H1 (cell line): ENCODE measurements at regions not wholly inside any gene's neighbourhood (a gene's known extent, or its start where the extent isn't known, plus 50 kb on each side); places are given as distances from the start of the nearest gene placed in this dataset.
"Not testable (repeated sequence)": the region's sequence is repeated elsewhere in the genome, so short reads cannot be mapped to it uniquely, and the experiment has no call there.

ENCODE experiments used
- CTCF ChIA-PET: fragments of 300-600 bp; sonication (Branson Sonifier 250); formaldehyde crosslinking; loops from one replicate; lab custom pipeline; 2021; ENCODE audit not compliant: partially characterized antibody; lab: Charles Lee
- POLR2A ChIA-PET: fragments of 300-600 bp; sonication (Branson Sonifier 250); formaldehyde crosslinking; loops from one replicate; lab custom pipeline; 2021; ENCODE audit warnings: inconsistent platforms; ENCODE audit not compliant: partially characterized antibody; lab: Charles Lee
- DNase-seq, 2 experiments: peaks; one replicate each; pipeline versions ENCODE4 v3.0.0 to v3.0.0-alpha.2; 2010 to 2022; ENCODE audit warnings: low spot score in 2 of 2, low read depth in 1 of 2, mixed read lengths in 1 of 2
- FAIRE-seq: peaks from 2 replicates; lab custom pipeline; 2011; peaks lifted over from hg19 to GRCh38; lab: Jason Lieb, UNC
- H2AFZ ChIP-seq: 2 replicates; pipeline ENCODE4 v1.8.1; 2012; ENCODE audit warnings: low read length, inconsistent platforms
- H2AK5ac ChIP-seq: 2 replicates; pipeline ENCODE4 v1.6.1; 2013; ENCODE audit warnings: low read depth, low read length
- H2BK120ac ChIP-seq: replicated peaks from 2 replicates; pipeline ENCODE3; 2013; ENCODE audit warnings: low read depth, low read length, inconsistent platforms
- H2BK12ac ChIP-seq: 2 replicates; pipeline ENCODE4 v1.6.1; 2013; ENCODE audit warnings: low read depth, low read length
- H2BK15ac ChIP-seq: 2 replicates; pipeline ENCODE4 v1.6.1; 2013; ENCODE audit warnings: low read length
- H2BK20ac ChIP-seq: 2 replicates; pipeline ENCODE4 v1.6.1; 2013; ENCODE audit warnings: low read length
- H2BK5ac ChIP-seq: 2 replicates; pipeline ENCODE4 v1.6.1; 2013; ENCODE audit warnings: low read depth, low read length
- H3K14ac ChIP-seq: 2 replicates; pipeline ENCODE4 v1.6.1; 2013; ENCODE audit warnings: inconsistent platforms; ENCODE audit not compliant: insufficient read length
- H3K18ac ChIP-seq: 2 replicates; pipeline ENCODE4 v1.6.1; 2013; ENCODE audit warnings: low read length; ENCODE audit errors: extremely low read depth
- H3K23ac ChIP-seq: 2 replicates; pipeline ENCODE4 v1.6.1; 2013; ENCODE audit warnings: inconsistent platforms; ENCODE audit not compliant: insufficient read length
- H3K23me2 ChIP-seq: 2 replicates; pipeline ENCODE4 v1.6.1; 2013; ENCODE audit warnings: low read depth, low read length
- H3K27ac ChIP-seq: 2 replicates; pipeline ENCODE4 v1.6.1; 2011; ENCODE audit warnings: low read depth, low read length, inconsistent platforms
- H3K27me3 ChIP-seq, 4 experiments: replicated peaks in 1 of 4; 1 replicate in 1 of 4; 2 replicates in 3 of 4; pipeline versions ENCODE4 v1.6.1 to v1.8.1; 2011 to 2013; ENCODE audit warnings: low read length in 3 of 4, mild to moderate bottlenecking in 3 of 4, inconsistent platforms in 2 of 4, mixed read lengths in 2 of 4, moderate library complexity in 1 of 4; ENCODE audit not compliant: control insufficient read depth in 3 of 4, insufficient read depth in 3 of 4; ENCODE audit errors: extremely low read depth in 1 of 4
- H3K36me3 ChIP-seq, 4 experiments: 2 replicates each; pipeline versions ENCODE4 v1.6.1 to v1.8.1; 2011 to 2013; ENCODE audit warnings: mild to moderate bottlenecking in 4 of 4, low read length in 3 of 4, moderate library complexity in 2 of 4, control low read depth in 1 of 4, inconsistent platforms in 1 of 4; ENCODE audit not compliant: insufficient read depth in 4 of 4, control insufficient read depth in 2 of 4
- H3K4ac ChIP-seq: replicated peaks from 2 replicates; pipeline ENCODE3; 2013; ENCODE audit warnings: low read length, low read depth, mixed read lengths, inconsistent platforms; ENCODE audit not compliant: insufficient read length
- H3K4me1 ChIP-seq, 4 experiments: replicated peaks in 1 of 4; 1 replicate in 1 of 4; 2 replicates in 3 of 4; pipeline versions ENCODE4 v1.6.1 to v1.8.1; 2011 to 2013; ENCODE audit warnings: low read length in 3 of 4, inconsistent platforms in 2 of 4, mixed read lengths in 1 of 4; ENCODE audit not compliant: insufficient read depth in 4 of 4, control insufficient read depth in 3 of 4
- H3K4me2 ChIP-seq, 2 experiments: 2 replicates each; pipeline versions ENCODE4 v1.6.1 to v1.8.1; 2011 to 2013; ENCODE audit warnings: low read depth in 2 of 2, low read length in 2 of 2, control low read depth in 1 of 2, inconsistent platforms in 1 of 2, mild to moderate bottlenecking in 1 of 2; ENCODE audit not compliant: insufficient read depth in 1 of 2
- H3K4me3 ChIP-seq, 4 experiments: fragments of 200-600, 300-600 bp in 1 of 4; sonication (generic), shearing (Covaris generic), sonication (Bioruptor Twin) in 1 of 4; 2 replicates each; pipeline versions ENCODE4 v1.5.1 to v1.8.1; 2011 to 2016; ENCODE audit warnings: low read length in 4 of 4, low read depth in 3 of 4, control low read depth in 2 of 4, inconsistent platforms in 2 of 4, mild to moderate bottlenecking in 2 of 4, mixed read lengths in 1 of 4, moderate library complexity in 1 of 4; ENCODE audit not compliant: insufficient read depth in 2 of 4; ENCODE audit errors: extremely low read depth in 1 of 4
- H3K56ac ChIP-seq: replicated peaks from 2 replicates; pipeline ENCODE3; 2013; ENCODE audit warnings: low read depth, mild to moderate bottlenecking, mixed read lengths, low read length, inconsistent platforms; ENCODE audit not compliant: insufficient read length
- H3K79me1 ChIP-seq: 2 replicates; pipeline ENCODE4 v1.6.1; 2013; ENCODE audit warnings: low read depth, low read length, control low read depth
- H3K79me2 ChIP-seq, 2 experiments: 2 replicates each; pipeline versions ENCODE4 v1.6.1 to v1.8.1; 2012 to 2013; ENCODE audit warnings: low read length in 2 of 2, mild to moderate bottlenecking in 2 of 2, inconsistent platforms in 1 of 2; ENCODE audit not compliant: insufficient read depth in 2 of 2, control insufficient read depth in 1 of 2
- H3K9ac ChIP-seq, 4 experiments: replicated peaks in 1 of 4; 1 replicate in 1 of 4; 2 replicates in 3 of 4; pipeline versions ENCODE4 v1.6.1 to v1.8.1; 2011 to 2013; ENCODE audit warnings: low read depth in 3 of 4, low read length in 3 of 4, control low read depth in 2 of 4, mild to moderate bottlenecking in 2 of 4, moderate library complexity in 2 of 4, inconsistent platforms in 1 of 4; ENCODE audit errors: extremely low read depth in 1 of 4
- H3K9me3 ChIP-seq, 2 experiments: 2 replicates each; pipeline versions ENCODE4 v1.6.1 to v1.8.1; 2012 to 2013; ENCODE audit warnings: mild to moderate bottlenecking in 2 of 2, moderate library complexity in 2 of 2, control low read depth in 1 of 2, inconsistent platforms in 1 of 2, low read depth in 1 of 2, low read length in 1 of 2, mixed read lengths in 1 of 2; ENCODE audit not compliant: insufficient read depth in 2 of 2
- H4K20me1 ChIP-seq, 2 experiments: replicated peaks in 1 of 2; 2 replicates each; pipeline versions ENCODE3 to v1.8.1; 2011 to 2013; ENCODE audit warnings: inconsistent platforms in 2 of 2, low read length in 2 of 2, mild to moderate bottlenecking in 1 of 2; ENCODE audit not compliant: insufficient read depth in 2 of 2, control insufficient read depth in 1 of 2
- H4K5ac ChIP-seq: 2 replicates; pipeline ENCODE4 v1.6.1; 2013; ENCODE audit warnings: low read length, low read depth, mixed read lengths, inconsistent platforms; ENCODE audit not compliant: insufficient read length
- H4K8ac ChIP-seq: 2 replicates; pipeline ENCODE4 v1.8.0; 2013; ENCODE audit warnings: mild to moderate bottlenecking, moderate library complexity, low read length, inconsistent platforms; ENCODE audit not compliant: insufficient read depth; ENCODE audit errors: extremely low read depth
- H4K91ac ChIP-seq: replicated peaks from 2 replicates; pipeline ENCODE3; 2013; ENCODE audit warnings: low read length, mixed read lengths, inconsistent platforms; ENCODE audit not compliant: insufficient read length
- YY1 ChIP-seq: IDR thresholded peaks from 2 replicates; pipeline ENCODE4 v1.6.1; 2011; ENCODE audit warnings: low read depth, mild to moderate bottlenecking, low read length
- WGBS, 2 experiments: shearing (Covaris generic) in 1 of 2; methylation state at CpG; one replicate each; pipeline versions ENCODE4 v1.1.6 to v1.1.7; 2013 to 2015; ENCODE audit warnings: low lambda C conversion rate in 2 of 2, mixed read lengths in 2 of 2, inconsistent platforms in 1 of 2, low coverage in 1 of 2, missing lambda C conversion rate in 1 of 2; ENCODE audit not compliant: insufficient replicate concordance in 2 of 2, insufficient coverage in 1 of 2, insufficient read length in 1 of 2; ENCODE audit errors: extremely low coverage in 1 of 2, missing lambda C conversion rate in 1 of 2; 5-methylcytosine and 5-hydroxymethylcytosine counted together
- TF ChIP-seq, protein P1 (sequence below), 3 experiments: IDR thresholded peaks; 1 replicate in 2 of 3; 2 replicates in 1 of 3; pipeline versions ENCODE4 v1.5.1 to v1.6.1; 2011; ENCODE audit warnings: low read length in 3 of 3, mild to moderate bottlenecking in 3 of 3, inconsistent platforms in 2 of 3, low read depth in 1 of 3, moderate library complexity in 1 of 3; ENCODE audit not compliant: insufficient read depth in 1 of 3; ENCODE audit errors: control extremely low read depth in 1 of 3

- H4K91ac ChIP-seq, H3K14ac ChIP-seq, H3K4ac ChIP-seq, H4K5ac ChIP-seq, POLR2A ChIA-PET, H2BK12ac ChIP-seq, H2BK5ac ChIP-seq, H2BK20ac ChIP-seq, H3K27me3 ChIP-seq, H3K36me3 ChIP-seq, H3K9ac ChIP-seq, H2AK5ac ChIP-seq, H4K8ac ChIP-seq, H3K4me1 ChIP-seq, H3K27ac ChIP-seq, H3K79me1 ChIP-seq, H3K4me3 ChIP-seq, H3K23ac ChIP-seq, H2BK120ac ChIP-seq, H3K79me2 ChIP-seq, H3K56ac ChIP-seq, H3K9me3 ChIP-seq, FAIRE-seq, H3K23me2 ChIP-seq, H4K20me1 ChIP-seq: not testable (repeated sequence)
- Histone ChIP-seq H3K4me2 (peak overlapping the region; percentile 52 to 56; a peak in 2 of 4 replicates), H2AFZ (peak overlapping the region; percentile 76), H3K18ac (peak overlapping the region; percentile 78), H2BK15ac (peak overlapping the region; percentile 46; the same call in 1 of the 2 replicates)
- peak; percentile 3 to 55 for DNase-seq
- CTCF ChIA-PET = interaction anchor here (1.0 kb wide), 2 partner anchors 31 to 135 kb away, joined by 3 read pairs; no protein-coding TSS in a partner anchor
- WGBS, 2 experiments = 71% methylated on average over 8 of the region's 8 CpGs; no CpG with 5 or more reads in 1 of the 2 experiments
- peak; percentile 70 for TF ChIP-seq YY1
- TF ChIP-seq, protein P1, sequence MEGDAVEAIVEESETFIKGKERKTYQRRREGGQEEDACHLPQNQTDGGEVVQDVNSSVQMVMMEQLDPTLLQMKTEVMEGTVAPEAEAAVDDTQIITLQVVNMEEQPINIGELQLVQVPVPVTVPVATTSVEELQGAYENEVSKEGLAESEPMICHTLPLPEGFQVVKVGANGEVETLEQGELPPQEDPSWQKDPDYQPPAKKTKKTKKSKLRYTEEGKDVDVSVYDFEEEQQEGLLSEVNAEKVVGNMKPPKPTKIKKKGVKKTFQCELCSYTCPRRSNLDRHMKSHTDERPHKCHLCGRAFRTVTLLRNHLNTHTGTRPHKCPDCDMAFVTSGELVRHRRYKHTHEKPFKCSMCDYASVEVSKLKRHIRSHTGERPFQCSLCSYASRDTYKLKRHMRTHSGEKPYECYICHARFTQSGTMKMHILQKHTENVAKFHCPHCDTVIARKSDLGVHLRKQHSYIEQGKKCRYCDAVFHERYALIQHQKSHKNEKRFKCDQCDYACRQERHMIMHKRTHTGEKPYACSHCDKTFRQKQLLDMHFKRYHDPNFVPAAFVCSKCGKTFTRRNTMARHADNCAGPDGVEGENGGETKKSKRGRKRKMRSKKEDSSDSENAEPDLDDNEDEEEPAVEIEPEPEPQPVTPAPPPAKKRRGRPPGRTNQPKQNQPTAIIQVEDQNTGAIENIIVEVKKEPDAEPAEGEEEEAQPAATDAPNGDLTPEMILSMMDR (IDR thresholded peaks at IDR 0.05; ENCODE audit: control extremely low read depth in 1 of 3, insufficient read depth in 1 of 3, low read depth in 1 of 3, low read length in 3 of 3) = peak in 1 of 3 experiments; percentile 4; a peak in 1 of 4 replicates
Measured at GRCh38 chr10:59043358-59043757, 133.1 kb upstream of the PHYHIPL start.
